Nephron progenitor cell (in vitro differentiated cells): ENCODE measurements at regions not wholly inside any gene's neighbourhood (a gene's known extent, or its start where the extent isn't known, plus 50 kb on each side); places are given as distances from the start of the nearest gene placed in this dataset.
"Not testable (repeated sequence)": the region's sequence is repeated elsewhere in the genome, so short reads cannot be mapped to it uniquely, and the experiment has no call there.

Experiments
- DNase-seq: peaks from one replicate; pipeline ENCODE4 v3.0.0; 2021
- H3K27ac Mint-ChIP-seq: 2 replicates; pipeline ENCODE4 v1.8.0; 2021; ENCODE audit warnings: mild to moderate bottlenecking, moderate library complexity, mixed read lengths
- H3K27me3 Mint-ChIP-seq: 2 replicates; pipeline ENCODE4 v1.8.0; 2021; ENCODE audit warnings: mild to moderate bottlenecking, low read depth, mixed read lengths; ENCODE audit not compliant: poor library complexity
- H3K36me3 Mint-ChIP-seq: 2 replicates; pipeline ENCODE4 v1.8.0; 2021; ENCODE audit warnings: low read depth, mixed read lengths
- H3K4me1 Mint-ChIP-seq: 2 replicates; pipeline ENCODE4 v1.8.0; 2021; ENCODE audit warnings: mixed read lengths
- H3K4me3 Mint-ChIP-seq: 2 replicates; pipeline ENCODE4 v1.8.0; 2021; ENCODE audit warnings: mild to moderate bottlenecking, moderate library complexity, mixed read lengths
- H3K9me3 Mint-ChIP-seq: 2 replicates; pipeline ENCODE4 v1.8.0; 2021; ENCODE audit warnings: mild to moderate bottlenecking, moderate library complexity, mixed read lengths
- TF ChIP-seq, protein P1 (sequence below): fragments of 200-600 bp; sonication (generic); IDR thresholded peaks from 2 replicates; pipeline ENCODE4 v1.5.0; 2021; ENCODE audit warnings: antibody characterized with exemption

DNA sequence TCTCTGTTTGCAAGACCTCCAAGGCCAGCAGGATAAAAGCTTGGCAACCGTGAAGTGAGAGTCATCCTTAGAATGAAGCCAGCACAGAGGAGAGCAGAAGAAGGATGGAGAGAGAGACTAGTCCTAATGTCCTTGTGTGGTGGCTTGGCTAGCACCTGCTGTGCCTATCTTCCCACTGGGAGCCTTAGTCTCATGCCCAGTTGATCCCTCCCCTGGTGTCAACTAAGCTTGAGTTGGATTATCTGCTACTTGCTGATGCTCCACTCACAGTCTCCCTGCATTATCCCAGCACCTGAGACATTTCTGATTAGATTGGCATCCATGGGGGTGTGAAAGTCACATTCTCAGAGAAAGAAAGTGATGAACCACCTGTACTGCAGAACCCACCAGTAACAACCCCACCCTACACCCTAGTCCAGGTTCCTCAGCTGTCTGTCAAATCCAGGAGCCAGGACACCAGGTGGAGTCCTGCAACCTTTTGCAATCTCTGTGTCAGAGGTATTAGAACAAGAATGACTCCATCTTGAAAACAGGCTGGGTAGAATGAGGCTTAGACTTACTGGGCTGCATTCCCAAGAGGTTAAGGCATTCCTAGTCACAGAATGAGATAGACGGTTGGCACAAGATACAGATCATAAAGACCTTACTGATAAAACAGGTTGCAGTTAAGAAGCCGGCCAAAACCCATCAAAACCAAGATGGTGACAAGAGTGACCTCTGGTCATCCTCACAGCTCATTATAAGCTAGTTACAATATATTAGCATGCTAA lies 460.2 kb upstream of the C16orf82 start:
- Mint-ChIP-seq H3K4me1 (peaks cover 17% of the 10 kb centered on the region), H3K27ac (no peak overlapping the region)

GRCh38 chr16:26614237-26614841 lies 452.4 kb upstream of the C16orf82 start:
- Mint-ChIP-seq H3K4me3 (no peak overlapping the region), H3K27ac (peak overlapping the region; percentile 97), H3K27me3 (peaks cover 9% of the 10 kb centered on the region), H3K36me3 (no peaks in the 10 kb centered on the region), H3K9me3 (peaks cover 7% of the 10 kb centered on the region), H3K4me1 (peaks cover 17% of the 10 kb centered on the region)
- TF ChIP-seq, protein P1, sequence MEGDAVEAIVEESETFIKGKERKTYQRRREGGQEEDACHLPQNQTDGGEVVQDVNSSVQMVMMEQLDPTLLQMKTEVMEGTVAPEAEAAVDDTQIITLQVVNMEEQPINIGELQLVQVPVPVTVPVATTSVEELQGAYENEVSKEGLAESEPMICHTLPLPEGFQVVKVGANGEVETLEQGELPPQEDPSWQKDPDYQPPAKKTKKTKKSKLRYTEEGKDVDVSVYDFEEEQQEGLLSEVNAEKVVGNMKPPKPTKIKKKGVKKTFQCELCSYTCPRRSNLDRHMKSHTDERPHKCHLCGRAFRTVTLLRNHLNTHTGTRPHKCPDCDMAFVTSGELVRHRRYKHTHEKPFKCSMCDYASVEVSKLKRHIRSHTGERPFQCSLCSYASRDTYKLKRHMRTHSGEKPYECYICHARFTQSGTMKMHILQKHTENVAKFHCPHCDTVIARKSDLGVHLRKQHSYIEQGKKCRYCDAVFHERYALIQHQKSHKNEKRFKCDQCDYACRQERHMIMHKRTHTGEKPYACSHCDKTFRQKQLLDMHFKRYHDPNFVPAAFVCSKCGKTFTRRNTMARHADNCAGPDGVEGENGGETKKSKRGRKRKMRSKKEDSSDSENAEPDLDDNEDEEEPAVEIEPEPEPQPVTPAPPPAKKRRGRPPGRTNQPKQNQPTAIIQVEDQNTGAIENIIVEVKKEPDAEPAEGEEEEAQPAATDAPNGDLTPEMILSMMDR: no peak
- no peak for DNase-seq

More for the DNA sequence above, 460.2 kb upstream of the C16orf82 start:
- Mint-ChIP-seq H3K4me3 (no peak overlapping the region), H3K9me3 (no peaks in the 10 kb centered on the region), H3K36me3 (no peaks in the 10 kb centered on the region), H3K27me3 (peaks cover 16% of the 10 kb centered on the region)
- no peak for DNase-seq
- TF ChIP-seq, protein P1: no peak

GRCh38 chr16:26623442-26623841 lies 443.3 kb upstream of the C16orf82 start:
- H3K4me1 Mint-ChIP-seq: peaks cover 24% of the 10 kb centered on the region
- H3K4me3 Mint-ChIP-seq: no peak overlapping the region
- no peak overlapping the region for H3K27ac Mint-ChIP-seq
- H3K9me3 Mint-ChIP-seq: peaks cover 7% of the 10 kb centered on the region
- DNase-seq: no peak
- no peaks in the 10 kb centered on the region for H3K36me3 Mint-ChIP-seq
- H3K27me3 Mint-ChIP-seq: peaks cover 3% of the 10 kb centered on the region
- TF ChIP-seq, protein P1: no peak

DNA sequence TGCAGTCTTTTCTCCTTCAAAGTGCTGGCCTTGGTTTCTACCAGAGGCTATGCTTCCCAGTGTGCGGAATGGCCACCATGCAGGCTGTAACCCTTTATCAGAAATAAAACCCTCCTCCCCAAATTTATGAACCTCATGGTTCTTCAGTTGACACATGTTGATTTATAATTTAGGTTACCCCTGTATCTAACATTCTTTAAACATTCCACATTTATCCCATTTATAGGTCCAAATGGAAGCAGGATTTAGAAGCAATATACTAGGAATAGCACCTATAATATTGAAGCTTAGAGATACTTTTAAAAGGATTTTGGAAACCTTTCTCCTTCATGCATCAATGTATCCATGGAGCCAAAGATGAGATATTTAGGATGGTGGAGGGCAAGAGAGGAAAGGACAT lies 438.8 kb upstream of the C16orf82 start:
- Mint-ChIP-seq H3K4me1 (peaks cover 11% of the 10 kb centered on the region), H3K27me3 (peaks cover 3% of the 10 kb centered on the region), H3K27ac (no peak overlapping the region), H3K9me3 (peaks cover 38% of the 10 kb centered on the region), H3K4me3 (no peak overlapping the region), H3K36me3 (peaks cover 6% of the 10 kb centered on the region)
- TF ChIP-seq, protein P1: no peak
- no peak for DNase-seq

DNA sequence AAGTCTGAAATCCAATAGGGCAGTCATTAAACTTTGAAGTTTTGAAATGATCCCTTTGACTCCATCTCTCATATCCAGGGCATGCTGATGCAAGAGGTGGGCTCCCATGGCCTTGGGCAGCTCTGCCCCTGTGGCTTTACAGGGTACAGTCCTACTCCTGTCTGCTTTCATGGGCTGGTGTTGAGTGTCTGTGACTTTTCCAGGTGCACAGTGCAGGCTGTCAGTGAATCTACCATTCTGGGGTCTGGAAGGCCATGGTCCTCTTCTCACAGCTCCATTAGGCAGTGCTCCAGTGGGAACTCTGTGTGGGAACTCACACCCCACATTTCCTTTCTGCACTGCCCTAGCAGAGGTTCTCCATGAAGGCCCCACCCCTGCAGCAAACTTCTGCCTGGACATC lies 435.4 kb upstream of the C16orf82 start:
- H3K4me3 Mint-ChIP-seq, H3K27ac Mint-ChIP-seq, H3K36me3 Mint-ChIP-seq, H3K4me1 Mint-ChIP-seq, H3K27me3 Mint-ChIP-seq, DNase-seq: not testable (repeated sequence)
- H3K9me3 Mint-ChIP-seq: peaks cover 60% of the 10 kb centered on the region

GRCh38 chr16:26642047-26642664 lies 424.6 kb upstream of the C16orf82 start:
- TF ChIP-seq, protein P1: no peak
- DNase-seq: no peak
- H3K27me3 Mint-ChIP-seq: peaks cover 38% of the 10 kb centered on the region
- H3K4me3 Mint-ChIP-seq: no peak overlapping the region
- H3K4me1 Mint-ChIP-seq: peaks cover 15% of the 10 kb centered on the region
- no peaks in the 10 kb centered on the region for H3K36me3 Mint-ChIP-seq
- H3K27ac Mint-ChIP-seq: no peak overlapping the region
- H3K9me3 Mint-ChIP-seq: no peaks in the 10 kb centered on the region
